ENCODE measurements at regions not wholly inside any gene's neighbourhood (a gene's known extent, or its start where the extent isn't known, plus 50 kb on each side); places are given as distances from the start of the nearest gene placed in this dataset.

DNA sequence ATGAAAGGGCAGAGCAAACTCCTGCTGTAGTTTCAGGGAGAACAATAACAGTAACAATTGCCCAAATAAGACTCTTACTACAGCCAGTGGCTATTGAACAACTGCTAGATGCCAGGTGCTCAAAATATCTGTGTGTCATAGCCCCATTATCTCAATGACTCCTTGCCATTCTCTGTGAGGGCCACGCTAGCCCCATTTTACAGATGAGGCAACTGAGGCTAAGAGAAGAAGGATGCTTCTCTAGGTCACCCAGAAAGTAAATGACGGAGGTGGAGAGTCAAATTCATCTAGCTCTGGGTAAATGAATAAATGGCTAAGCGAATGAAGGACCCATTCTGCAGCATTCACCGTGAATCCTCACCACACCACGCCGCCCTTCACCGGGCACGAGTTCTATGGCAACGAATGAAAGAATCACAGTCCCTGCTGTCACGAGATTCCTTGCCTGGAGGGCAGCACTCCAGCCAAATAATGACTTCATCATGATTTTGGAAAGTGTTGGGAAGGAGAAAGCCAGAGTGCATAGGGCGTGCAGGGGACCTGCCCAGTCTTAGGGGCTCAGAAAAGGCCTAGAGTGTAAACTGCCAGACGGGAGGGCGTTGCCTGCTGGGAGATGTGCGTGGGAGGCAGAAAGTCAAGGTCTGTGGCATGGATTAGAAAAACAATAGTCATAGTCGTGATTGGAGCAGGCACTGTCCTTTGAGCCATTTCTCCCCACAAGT, 147.2 kb downstream of the C9orf50 start:
- TF ChIP-seq, protein P1, sequence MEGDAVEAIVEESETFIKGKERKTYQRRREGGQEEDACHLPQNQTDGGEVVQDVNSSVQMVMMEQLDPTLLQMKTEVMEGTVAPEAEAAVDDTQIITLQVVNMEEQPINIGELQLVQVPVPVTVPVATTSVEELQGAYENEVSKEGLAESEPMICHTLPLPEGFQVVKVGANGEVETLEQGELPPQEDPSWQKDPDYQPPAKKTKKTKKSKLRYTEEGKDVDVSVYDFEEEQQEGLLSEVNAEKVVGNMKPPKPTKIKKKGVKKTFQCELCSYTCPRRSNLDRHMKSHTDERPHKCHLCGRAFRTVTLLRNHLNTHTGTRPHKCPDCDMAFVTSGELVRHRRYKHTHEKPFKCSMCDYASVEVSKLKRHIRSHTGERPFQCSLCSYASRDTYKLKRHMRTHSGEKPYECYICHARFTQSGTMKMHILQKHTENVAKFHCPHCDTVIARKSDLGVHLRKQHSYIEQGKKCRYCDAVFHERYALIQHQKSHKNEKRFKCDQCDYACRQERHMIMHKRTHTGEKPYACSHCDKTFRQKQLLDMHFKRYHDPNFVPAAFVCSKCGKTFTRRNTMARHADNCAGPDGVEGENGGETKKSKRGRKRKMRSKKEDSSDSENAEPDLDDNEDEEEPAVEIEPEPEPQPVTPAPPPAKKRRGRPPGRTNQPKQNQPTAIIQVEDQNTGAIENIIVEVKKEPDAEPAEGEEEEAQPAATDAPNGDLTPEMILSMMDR (IDR thresholded peaks at IDR 0.05): no peak
- no peak for TF ChIP-seq POLR2A (IDR thresholded peaks at IDR 0.05)
